ENCODE measurements at regions not wholly inside any gene's neighbourhood (a gene's known extent, or its start where the extent isn't known, plus 50 kb on each side); places are given as distances from the start of the nearest gene placed in this dataset.
A peak's percentile ranks its signal among the peaks of the same experiment; 100 is the strongest.

DNA sequence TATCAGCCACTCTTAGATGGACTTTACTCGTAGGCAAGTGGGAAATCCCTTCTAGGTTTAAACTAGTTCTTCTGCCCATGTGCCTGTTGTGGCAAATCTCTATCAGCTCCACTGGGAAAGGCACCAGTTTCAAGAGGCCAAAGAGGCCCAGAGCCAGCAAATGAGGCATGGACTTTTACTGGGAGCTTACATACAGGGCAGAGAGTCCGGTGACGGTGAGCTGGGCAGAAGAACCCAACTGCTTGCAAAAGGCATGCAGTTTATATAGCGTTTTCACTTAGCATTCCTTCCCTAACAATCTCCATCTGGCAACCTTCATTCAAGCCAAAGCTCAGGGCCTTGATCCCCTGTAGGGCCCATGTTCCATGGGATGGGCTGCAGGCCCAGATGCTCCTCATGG, 93.0 kb upstream of the C3orf80 start:
- no peak for DNase-seq

DNA sequence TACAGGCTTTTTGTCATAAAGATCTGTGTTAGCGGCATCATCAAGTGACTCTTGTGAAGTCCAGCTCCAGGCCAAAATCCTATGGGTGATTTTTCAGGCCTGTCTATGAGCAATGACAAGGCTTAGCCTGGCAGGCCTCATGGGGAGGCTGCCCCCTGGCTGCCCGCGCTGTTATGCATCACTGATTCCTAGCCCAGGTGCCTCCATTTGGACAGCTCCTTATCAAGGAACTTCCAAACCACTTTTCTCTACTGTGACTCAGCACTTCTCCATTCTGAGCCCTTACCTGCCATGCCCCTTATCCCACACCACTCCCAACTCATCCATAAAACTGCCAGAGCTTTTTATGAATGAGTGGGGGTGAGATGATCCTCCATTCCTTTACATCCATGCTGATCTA, 91.5 kb upstream of the C3orf80 start:
- DNase-seq, result no peak

DNA sequence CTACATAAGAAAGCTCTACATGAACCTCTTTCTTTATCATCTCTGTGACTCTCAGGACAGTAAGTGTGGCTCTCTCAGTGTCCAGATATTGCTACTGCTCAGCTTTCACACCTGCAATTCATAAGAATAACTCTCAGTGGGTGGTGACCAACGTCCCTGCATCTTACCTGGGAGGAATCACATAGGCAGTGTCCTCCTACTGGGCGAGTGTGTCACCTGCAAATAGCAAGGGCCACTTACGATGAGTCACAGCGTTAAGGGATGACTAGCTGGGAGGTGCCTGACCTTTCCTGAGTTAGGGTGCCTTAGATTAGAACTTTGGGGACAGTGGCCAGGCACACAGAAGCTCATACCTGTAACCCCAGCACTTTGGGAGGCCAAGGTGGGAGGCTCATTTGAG, 90.8 kb upstream of the C3orf80 start:
- no peak for DNase-seq

- peak; percentile 89 to 94 for DNase-seq
These were observed 90.3 kb upstream of the C3orf80 start for GRCh38 chr3:160134964-160135363.

GRCh38 chr3:160135851-160136250, 89.4 kb upstream of the C3orf80 start:
- no peak for DNase-seq

DNA sequence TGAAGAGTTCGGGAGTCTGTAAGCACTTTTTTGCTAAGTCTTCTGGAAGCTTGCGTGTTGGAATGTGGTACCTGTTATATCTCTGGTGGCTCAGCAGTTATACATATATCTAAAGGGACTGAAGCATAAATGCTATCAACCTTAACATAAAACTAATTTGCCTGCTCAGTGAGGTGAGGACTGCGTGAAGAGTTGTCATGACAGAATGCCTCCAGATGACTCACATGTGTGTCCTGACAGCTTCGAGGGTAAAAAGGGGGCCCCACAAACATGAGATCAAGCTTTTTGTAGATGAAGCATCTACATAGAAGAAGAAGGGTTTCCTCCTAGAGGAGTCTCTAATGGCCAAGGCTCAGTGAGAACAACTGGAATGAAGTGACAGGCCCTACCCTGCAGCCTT, 88.8 kb upstream of the C3orf80 start:
- no peak for DNase-seq

DNA sequence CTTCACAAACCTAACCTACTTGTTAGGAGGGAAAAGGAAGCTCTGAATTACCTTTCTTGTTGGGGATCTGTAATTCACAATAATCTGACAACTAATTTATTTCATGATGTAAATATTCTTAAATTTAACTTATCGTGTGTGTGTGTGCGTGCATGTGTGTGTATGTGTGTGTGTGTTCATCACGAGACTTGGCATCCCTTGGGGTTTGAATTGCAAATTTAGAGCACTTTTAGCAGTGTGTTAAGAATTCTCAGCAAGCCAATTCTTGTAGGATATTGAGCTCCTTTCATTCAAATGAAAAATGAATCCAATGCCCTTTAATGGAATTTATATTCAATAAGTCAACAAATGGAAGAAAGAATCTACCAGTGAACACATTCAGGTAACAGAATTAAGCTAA, 85.9 kb upstream of the C3orf80 start:
- DNase-seq, result no peak

DNA sequence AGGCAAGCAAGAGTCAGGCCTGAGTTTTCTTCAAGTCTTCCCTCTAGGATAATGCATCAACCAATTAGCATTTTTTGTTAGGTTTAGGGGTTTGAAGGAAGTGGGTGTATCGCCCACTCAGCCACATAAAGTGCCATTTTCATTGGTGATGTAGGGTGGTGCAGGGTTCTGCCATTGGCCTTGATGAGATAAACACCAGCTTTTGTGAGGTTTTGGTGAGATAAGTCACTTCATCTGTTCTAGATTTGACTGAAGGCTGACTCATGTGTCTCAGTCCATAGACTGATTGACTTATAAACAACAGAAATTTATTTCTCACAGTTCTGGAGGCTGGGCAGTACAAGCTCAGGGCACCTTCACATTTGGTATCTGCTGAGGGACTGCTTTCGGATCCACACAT, 84.5 kb upstream of the C3orf80 start:
- no peak for DNase-seq

GRCh38 chr3:160141485-160142185, 83.6 kb upstream of the C3orf80 start:
- no peak for DNase-seq

DNA sequence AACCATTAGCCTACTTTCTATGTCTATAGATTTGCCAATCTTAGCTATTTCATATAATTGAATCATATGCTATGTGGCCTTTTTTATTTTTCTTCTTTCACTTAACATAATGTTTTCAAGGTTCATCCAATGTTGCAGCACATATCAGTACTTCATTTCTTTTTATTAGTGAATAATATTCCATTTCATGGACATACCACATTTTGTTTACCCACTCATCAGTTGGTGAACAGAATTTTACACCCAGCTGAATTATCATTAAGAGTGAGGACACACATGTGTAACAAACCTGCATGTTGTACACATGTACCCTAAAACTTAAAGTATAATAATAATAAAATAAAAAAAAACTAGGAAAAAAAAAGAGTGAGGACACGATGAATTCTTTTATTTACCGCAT, 81.7 kb upstream of the C3orf80 start:
- no peak for DNase-seq

DNA sequence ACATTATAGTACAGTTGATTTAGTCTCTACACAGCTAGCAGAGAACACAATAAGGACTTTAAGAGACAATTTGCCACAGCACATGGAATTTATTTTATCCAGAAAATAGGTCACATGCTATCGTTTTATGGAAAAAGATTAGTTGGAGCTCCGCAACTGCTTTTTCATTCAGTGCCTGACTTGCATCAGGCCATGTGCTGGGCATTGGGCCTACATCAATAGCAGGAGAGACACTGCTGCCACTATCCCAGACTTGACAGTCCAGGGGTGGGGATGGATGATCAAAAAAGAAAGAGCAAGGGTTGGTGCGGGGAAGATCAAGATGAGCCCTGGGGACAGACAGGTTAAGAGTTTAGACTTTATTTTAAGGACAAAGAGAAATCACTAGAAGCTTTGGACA, 75.2 kb upstream of the C3orf80 start:
- no peak for DNase-seq

DNA sequence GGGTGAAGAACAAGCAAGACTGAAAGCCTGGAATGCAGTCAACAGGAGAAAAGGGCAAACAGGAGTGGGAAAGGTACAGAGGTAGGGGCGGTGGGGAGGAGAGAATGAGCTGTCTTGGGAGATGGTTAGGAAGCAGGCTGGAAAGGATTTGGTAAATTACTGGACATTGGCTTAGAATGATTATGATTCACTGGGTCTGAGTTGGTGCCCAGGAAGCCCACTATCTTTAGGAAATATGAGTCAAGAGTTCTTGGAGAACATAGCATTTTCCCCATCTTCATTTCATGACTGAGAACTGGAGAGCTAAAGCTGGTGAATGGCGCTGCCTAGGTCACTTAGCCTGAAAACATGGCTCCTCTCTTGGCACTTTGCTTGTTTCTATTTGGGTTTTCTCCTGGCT, 74.7 kb upstream of the C3orf80 start:
- DNase-seq, result no peak

GRCh38 chr3:160152638-160153037, 72.6 kb upstream of the C3orf80 start:
- DNase-seq, result no peak

DNA sequence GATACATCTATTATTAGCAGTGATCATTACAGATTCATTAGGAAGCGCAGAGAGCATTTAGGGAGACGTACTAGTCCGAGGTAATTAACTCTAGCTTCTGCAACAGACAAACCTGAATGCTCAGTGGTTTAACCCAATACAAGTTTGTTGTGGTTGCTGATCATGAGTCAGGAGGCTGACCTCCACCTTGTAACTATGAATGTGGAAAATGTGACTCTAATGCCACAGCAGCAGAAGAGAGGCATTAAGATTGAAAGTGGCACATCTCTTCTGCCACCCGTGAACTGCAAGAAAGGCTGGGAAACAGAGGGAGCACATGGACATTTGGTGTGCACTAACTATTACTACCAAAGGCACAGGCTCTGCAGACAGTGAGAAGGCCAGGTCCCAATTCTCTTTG, 71.2 kb upstream of the C3orf80 start:
- DNase-seq, result no peak

GRCh38 chr3:160154596-160154995, 70.6 kb upstream of the C3orf80 start:
- no peak for DNase-seq

- DNase-seq, result no peak
These were observed 67.9 kb upstream of the C3orf80 start for GRCh38 chr3:160157321-160157720.

- no peak for DNase-seq
These were observed 65.9 kb upstream of the C3orf80 start for GRCh38 chr3:160159341-160159740.

- DNase-seq, result no peak
These were observed 65.4 kb upstream of the C3orf80 start for GRCh38 chr3:160159806-160160205.

DNA sequence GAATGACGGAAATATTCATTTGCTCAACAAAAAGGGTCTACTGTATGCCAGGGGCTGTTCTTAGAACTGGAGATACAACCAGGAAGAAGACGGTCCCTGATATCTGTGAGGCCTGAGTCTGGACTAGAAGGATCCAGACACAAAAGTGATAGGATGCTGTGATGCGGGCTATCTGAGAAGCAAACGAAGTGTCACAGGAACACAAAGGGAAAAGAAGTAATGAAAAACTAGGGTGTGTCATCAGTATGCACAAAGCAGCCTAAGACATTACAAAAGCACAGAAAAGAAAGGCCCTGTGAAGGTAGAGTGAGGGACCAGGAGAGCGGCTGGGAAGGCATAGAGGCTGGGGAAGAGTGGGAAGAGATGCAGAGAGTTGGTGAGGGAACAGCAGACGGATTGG, 63.3 kb upstream of the C3orf80 start:
- no peak for DNase-seq

- DNase-seq, result no peak
These were observed 62.8 kb upstream of the C3orf80 start for GRCh38 chr3:160162440-160162839.

- DNase-seq, result peak; percentile 57 to 67
These were observed 61.9 kb upstream of the C3orf80 start for GRCh38 chr3:160163229-160163878.

DNA sequence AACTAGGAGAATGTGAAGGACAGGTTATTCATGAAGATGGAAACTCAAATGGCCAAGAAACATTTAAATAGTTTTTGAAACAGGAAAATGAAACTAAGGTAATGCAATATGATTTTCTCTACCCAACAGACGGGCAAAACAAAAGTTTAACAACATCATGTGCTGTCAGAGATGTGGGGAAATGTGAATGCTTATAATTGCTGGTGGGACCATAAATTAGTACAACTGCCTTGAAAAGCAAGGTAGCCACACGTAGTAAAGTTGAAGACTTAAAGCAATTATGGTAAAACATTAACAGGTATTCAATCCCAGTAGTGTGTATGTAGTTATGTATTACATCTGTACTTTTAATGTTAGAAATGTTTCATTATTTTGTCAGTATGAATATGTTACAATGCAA, 57.0 kb upstream of the C3orf80 start:
- DNase-seq, result no peak

GRCh38 chr3:160169139-160169976, 55.9 kb upstream of the C3orf80 start:
- DNase-seq, result no peak
